ENCODE measurements at regions not wholly inside any gene's neighbourhood (a gene's known extent, or its start where the extent isn't known, plus 50 kb on each side); places are given as distances from the start of the nearest gene placed in this dataset.

DNA sequence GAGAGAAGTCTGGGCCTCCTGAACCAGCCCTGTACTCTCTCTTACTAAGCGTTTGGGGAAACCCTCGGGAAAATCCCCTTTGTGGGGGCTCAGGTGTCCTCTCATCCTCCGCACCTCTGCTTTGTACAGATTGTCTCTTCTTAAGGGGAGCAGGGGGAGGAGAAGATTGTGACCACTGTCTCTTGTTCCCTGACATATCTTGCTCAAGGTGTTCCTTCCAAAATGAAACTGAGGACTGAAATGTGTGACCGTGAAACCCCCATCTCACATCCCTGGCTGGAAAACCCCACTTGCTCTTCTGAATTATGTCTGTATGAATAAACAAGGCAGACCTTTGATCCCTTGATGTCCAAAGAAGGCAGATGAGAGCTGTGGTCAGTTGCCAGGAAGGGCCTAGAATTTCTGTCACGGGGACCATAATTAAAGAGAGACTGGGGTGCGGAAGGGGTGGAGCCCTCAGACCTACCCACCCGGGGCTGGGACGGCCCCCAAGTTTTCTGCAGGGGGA, 369.8 kb downstream of the AACS start:
- no peak for DNase-seq (ENCODE audit: low read depth)

DNA sequence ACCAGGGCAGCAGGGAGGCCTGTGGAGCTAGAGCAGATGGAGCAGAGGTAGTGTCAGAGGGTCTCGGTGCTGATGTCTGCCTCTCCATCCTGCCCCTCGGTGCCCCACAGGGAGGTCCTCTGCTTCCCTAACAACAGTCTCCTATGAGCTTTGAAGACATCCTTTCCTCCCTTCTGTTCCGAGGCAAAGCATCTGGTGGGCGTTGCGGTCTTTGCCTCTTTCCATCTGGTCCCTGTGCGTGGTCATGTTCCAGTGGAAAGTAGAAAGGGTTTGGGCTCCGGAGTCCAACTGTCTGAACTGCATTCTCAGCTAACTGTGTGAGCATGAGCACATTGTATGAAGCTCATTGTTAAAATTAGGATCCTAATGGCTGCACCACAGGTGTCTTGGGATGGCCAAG, 370.6 kb downstream of the AACS start:
- no peak for DNase-seq (ENCODE audit: low read depth)

DNA sequence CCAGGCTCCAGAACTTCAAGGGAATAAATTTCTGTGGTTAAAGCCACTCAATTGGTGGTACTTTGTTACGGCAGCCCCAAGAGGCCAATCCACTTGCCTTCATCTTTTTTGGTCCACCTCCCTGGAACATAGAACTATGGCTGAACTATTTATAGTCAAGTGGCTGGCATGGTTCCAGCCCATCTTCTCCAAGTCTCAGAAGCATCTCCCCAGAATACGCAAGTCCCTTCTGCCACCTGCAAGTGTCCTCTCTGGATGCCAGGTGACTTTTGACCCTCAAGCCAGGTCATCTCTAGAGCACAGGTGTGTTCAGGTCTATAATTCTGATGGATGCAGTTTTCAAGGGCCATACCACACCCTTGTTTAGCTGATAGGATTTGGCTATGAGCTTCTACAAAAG, 371.5 kb downstream of the AACS start:
- DNase-seq (ENCODE audit: low read depth), result no peak

DNA sequence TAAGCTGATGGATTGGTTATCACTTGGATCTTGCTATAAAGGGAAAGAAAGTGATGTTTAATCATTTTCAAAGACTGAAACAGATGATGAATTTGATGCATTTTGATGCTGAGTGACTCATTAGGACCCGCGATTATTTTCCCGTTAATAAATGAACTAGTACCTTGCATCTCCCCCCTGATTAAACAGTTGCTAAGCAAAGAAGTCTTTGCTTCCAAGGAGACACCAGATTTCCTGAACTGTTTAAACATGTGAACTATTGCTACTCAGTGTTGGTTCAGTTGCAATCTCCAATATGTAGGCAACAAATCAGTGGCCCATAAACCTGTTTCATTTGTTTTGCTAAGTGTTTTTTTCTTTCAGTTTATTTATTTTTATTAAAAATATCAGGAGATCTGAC, 375.2 kb downstream of the AACS start:
- DNase-seq (ENCODE audit: low read depth), result no peak

DNA sequence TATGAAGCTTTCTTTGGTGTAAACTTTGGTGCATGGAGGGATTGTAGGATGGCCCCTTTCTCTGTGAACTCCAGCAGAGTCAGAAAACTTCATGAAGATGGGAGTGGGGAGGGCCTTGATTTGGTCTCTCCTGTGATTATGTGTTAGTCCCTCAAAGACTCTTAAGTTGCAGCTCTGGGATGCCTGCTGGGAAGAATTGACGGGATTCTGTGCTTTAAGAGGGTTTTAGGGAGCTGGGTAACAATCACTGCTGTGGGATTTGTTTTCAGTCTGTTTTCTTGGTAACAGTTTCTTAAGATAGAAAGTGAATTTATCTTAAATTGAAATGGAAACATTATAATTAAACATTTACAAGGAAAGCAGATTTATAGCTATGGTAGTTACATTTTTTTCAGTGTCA, 378.1 kb downstream of the AACS start:
- no peak for DNase-seq (ENCODE audit: low read depth)

DNA sequence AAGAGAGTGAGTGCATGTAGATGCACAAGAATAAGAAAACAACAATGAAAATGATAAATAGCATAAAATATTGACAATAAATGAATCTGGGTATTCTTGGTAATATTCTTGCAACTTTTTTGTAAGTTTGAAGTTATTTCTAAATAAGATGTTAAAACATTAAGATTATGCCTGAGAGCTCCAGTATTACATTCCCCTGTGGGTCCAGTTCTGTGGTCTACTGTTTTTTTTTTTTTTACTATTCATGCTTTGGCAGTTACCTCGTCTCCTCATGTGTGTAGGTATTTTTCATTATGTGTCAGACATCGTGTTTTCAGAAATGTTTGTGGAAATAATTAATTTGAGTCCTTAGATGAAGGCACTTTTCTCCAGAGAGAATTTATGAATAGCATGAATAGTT, 386.2 kb downstream of the AACS start:
- DNase-seq (ENCODE audit: low read depth), result no peak

DNA sequence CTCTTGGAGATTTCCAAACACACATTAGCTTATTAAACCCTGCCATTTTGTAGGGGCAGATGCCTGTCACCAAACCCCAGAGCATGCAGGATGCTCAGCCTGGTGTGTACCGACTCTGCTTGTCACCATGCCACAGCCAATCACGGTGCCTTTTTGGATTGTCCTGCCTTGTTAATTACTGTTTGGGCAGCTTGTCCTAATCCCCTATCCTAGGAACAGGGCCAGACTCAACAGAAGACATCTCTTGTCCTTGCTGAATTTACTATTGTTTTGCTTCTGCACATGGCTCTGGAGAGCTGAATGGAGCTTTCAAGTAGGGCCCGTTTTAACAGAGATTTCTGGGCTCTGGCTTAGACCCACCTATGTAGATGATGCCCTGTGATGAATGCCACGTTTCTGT, 388.5 kb downstream of the AACS start:
- no peak for DNase-seq (ENCODE audit: low read depth)

DNA sequence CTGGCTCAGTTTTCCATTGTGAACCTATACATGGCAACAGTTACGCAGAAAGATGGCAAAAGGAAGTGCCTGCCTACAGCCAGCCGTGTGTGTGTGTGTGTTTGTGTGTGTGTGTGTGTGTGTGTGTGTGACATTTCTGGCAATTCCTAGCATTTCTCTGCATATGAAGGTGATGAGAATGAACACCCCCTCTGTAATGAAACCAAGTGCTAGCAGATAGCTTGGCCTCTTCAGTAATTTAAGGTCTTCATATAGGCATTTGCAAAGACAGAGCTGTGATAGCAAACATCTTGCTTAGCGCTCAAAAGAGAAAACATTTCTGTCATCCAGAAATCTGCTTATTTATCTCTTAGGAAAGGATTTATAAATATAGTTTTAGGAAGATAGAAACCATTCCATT, 389.1 kb downstream of the AACS start:
- DNase-seq (ENCODE audit: low read depth), result no peak

DNA sequence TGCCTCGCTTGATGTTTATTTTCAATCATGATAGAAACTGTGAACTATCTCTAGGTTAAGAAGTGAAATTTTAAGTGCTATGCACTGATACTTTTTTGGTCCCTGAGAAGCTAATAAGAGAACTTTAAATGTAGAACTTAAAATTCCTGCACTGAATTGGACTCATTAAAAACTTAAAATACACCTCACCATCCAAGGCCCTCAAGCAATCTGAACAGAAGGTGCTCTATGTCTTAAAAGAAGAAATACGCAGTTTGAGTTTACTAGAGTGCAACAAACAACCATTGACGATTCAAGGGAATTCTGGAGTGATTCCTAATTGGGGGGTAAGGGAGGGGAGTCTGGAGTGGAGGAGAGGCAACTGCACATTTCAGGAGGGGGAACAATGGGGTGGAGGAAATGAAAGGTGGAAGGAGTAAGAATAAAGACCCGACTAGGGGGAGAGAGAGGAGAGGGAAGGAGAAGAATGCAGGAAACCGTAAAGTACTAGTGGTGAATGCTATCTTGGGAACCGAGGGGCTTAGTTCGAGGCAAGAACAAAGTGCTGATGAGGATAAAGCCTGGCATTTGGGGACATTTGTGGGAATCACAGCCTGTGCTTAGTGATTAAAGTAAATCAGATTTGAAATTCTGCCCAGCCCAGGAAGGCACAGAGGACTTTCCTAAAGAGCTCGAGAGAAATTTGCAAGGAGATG, 389.7 kb downstream of the AACS start:
- no peak for DNase-seq (ENCODE audit: low read depth)

DNA sequence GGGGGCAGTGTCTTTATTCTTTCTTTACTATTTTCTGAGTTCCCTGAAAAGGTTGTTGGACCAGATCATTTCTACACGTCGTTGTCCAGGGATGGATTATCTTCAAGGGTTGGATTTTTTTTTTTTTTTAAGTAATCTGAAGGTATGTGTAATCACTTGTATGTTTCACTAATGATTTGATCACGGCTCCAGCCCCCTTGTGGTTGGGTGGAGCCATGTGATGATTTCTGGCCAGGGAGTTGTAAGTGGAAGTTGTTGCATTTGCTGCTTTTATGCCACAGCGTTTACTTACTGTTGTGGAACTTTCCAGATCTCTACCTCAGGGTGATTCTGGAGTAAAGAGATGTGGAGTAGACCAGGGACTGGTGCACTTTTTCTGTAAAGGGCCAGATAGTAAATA, 390.3 kb downstream of the AACS start:
- no peak for DNase-seq (ENCODE audit: low read depth)

DNA sequence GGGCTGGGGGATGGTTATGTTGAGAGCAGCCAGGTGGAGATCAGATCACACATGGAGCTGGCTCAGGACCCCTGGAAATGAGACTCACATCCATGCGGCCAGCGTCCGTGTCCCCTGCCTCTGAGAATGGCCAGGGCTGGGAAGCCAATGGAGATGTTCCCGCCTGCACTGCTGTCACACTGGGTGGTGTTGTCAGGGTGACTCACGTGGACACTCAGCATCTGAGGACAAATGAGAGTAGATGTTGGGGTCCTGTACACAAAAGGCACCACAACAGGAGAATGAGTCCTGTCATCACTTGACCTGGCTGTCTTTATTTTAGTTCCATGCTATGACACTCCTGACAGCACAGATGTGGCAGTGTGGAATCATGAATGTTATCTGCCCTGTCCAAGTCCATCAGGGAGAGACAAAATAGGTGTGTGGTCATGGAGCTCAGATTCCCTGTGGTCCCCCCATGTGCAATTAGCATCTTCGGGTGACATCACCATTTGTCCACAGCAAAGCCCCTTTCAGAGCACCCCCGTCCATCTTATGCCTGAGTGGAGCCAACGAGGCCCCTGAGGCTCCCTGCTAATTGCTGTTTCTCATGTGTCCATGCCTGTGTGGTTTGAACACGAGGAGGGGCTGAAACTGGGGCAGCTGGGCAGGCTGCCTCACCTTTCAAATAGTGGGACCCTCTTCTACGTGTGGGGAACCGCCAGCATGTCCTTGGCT, 393.5 kb downstream of the AACS start:
- DNase-seq (ENCODE audit: low read depth), result no peak

DNA sequence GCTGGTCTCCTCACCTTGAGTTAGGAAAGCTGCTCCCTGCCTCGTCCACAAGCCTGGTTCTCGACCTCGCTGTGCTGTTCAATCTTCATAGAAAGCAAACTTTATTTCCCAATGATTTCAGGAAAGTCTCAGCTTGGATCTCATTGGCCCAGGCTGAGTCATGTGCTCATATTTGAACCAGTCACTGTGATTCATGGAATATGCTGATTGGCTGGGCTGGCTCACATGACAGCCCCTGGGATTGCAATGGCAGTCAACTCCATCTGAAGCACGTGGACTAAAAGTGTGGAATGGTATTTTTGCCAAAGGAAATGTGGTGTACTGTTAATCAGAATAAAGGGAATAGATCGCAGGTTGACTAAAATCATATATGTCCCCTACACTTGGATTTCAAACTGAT, 396.6 kb downstream of the AACS start:
- DNase-seq (ENCODE audit: low read depth), result no peak

DNA sequence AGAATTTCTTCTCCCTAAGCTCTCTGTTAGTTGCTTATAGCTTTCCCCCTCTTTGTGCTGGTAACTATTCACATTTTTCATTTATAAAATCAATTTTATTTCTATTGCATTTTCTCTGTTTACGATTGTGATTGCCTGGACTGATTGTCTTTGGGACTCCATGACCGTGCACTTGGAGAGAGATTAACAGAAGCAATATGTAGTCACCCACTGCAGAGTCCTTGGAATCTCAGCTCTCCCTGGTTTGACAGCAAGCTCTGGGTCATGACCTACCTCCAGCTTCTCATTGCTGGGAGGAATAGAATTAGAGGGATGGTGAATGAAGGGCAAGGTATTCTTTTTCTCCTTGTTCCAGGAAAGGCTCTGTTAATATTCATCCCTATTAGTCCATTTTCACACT, 398.2 kb downstream of the AACS start:
- DNase-seq (ENCODE audit: low read depth), result no peak

DNA sequence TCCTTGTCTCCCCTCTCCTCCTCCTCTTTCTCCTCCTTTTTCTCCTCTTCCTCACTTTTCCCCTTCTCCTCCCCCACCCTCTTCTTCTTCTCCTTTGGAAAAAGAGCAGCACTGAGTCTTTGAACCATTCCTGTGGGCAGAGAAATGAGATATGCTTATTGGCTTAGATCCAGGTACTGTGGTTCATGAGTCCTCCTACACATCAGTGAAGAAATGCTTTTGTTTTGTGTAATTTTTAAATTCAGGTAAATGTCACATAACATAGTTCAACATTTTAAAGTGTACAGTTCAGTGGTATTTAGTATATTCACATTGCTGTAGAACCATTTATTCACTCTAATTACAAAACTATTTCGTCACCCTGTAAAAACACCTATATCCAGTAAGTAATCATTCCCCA, 402.1 kb downstream of the AACS start:
- DNase-seq (ENCODE audit: low read depth), result no peak

DNA sequence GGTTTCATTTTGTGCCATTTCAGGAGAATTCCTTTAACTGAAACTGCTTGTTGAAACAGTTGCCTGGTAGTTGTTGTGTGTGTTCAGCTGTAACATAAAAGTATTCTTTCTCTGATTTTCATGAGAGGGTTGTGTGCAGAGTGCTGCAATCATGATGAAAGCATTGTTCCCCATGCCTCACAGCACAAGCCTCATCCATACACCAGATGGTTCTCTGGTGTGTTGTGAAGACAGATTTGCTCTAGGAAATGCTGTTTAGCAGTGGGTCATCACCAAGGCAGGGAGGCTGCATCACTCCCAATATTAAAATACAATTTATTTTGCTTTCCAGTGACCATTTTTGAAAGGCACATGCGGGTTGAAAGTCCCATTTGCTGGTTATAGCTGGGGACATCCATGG, 404.4 kb downstream of the AACS start:
- no peak for DNase-seq (ENCODE audit: low read depth)

DNA sequence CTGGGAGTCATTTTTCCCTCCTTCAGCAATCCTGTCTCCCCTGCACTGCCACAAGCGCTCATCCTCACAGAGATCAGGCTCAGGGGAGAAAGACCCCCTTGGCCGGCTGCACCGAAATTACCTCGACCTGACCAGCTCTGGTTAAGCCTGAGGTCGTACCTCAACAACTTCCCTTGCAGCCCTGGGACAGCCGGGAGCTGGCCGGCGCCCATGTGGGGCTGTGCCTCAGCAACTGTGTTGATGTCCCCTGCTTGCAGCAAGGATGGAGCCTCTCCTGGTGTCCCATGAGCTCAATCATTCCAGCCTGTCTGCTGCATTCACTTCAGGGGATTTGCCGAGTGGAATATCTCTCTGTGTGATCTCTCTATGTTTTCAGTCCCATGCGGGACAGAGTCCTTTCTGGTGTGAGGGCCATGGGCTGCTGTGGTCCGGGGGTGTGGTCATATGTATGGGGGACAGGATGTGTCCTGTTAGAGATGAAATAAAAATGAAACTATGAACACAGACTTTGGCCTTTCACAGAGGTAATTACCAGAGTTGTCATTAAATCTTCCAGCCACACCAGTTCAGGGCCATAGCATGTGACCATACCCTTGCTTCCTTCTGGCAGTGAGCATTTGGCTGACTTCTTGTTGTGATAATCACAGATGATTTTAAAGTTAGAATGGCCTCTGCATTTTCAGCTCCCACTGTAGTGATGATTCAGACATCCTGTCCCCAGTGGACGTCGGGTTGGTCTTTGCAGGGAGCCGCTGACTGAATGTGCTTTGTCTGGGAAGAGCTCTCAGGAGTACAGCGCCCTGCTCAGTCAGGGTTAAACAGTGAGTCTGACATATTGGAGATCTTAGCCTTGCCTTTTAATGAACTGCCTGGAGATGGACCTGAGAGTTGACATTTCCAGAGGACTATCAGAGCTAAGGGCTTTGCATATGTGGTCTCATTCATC, 405.9 kb downstream of the AACS start:
- DNase-seq (ENCODE audit: low read depth), result no peak

DNA sequence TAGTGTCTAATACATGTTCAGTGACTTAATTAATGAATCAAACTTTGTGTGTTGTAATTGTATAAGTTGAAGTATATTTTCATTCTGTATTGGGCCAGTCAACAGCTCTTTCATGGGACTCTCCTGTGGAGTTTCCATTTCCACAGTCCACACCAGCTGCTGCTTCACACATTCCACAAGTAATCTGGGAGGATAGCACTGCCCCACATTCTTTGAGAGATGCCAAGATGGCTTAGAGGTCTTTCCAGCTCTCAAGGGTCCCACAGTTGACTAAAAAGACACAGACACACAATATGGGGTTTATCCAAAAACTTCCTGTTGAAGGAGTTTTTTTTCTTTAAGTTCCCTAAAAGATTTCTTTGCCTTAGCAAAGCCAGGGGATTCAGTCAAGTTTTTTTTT, 408.3 kb downstream of the AACS start:
- DNase-seq (ENCODE audit: low read depth), result no peak

DNA sequence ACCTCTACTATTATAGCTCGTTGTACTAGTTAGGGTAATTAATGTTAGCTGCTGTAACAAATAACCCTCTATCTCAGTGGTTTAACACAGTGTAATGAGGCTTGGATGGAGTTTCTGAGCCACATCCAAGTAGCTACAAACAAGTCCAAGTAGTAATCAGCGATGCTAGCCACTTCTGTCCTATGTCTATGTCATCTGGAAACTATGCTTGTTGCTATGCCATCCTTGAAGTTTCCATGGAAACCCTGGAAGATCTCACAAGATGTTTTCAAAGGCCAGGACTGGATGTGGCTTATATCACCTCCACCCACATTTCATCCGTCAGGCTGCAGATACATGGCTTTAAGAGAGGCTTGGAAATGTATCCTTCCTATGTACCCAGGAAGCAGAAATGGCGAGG, 422.1 kb downstream of the AACS start:
- DNase-seq (ENCODE audit: low read depth), result no peak

DNA sequence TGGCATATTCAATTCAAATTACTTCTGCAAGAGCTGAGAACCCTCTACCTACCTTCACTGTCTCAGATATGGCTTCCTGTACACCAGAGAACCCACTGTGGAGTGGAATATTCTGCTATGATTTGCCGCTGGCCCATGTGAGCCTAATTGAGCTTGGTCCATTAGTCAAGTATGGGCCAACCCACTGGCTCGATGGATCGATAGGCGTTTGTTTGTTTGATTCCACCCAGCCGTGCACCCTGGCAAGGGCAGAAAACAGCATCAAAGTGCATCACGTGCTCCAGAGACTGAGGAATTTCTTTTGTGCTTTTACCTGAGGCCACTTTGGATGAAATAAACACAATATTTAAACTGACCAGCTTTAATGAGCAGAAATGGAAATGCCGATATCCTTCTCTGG, 426.3 kb downstream of the AACS start:
- DNase-seq (ENCODE audit: low read depth), result no peak

DNA sequence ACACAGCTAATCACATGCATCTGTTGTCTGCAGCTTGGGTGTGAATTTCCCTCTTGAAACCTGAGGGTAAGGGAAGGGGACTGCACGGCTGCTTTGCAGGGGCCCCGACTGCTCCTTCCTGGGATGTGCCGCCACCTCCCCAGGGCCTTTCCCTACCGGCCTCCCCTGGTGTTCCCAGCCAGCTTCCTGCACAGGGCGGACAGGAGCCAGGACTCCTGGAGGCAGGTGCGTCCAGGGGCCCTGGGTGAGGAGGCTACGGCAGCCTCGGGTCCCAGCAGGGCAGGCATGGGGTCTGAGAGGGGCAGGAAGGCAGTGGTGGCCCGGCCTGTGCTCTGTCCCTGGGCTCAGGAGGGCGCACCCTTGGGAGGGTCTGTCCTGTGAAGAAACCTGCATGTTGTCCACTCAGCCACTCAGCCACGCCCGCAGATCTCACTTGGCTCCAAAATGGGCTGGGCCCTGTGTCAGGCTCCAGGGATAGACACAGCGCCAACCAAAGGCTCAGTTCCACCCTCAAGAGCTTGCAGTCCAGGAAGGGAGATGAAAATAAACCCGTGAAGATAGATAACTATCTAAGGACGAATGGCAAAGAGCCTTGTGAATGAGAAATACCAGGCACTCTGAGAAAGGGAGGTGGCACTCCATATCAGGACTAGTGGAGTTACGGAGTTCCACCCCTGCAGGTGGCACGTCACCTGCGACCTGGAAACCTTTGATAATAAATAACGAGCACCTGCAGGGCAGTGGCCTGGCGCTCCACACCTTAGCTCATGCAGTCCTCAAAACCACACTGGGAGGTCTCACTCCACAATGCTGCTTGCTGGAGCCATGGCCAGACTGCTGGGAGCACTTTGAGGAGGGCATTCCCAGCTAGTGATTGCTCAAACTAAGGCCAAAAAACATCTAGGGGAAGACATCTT, 427.4 kb downstream of the AACS start:
- DNase-seq (ENCODE audit: low read depth), result no peak

DNA sequence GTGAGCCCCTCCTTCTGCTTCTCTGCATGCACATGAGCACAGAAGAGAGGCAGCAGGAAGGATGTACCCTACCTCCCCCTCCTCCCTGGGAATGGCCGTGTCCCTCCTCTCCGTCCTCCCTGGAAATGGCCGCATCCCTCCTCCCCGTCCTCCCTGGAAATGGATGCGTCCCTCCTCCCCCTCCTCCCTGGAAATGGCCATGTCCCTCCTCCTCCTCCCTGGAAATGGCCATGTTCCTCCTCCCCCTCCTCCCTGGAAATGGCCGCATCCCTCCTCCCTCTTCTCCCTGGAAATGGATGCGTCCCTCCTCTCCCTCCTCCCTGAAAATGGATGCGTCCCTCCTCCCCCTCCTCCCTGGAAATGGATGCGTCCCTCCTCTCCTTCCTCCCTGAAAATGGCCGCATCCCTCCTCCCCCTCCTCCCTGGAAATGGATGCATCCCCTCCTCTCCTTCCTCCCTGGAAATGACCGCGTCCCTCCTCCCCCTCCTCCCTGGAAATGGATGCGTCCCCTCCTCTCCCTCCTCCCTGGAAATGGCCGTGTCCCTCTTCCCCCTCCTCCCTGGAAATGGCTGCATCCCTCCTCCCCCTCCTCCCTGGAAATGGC, 428.6 kb downstream of the AACS start:
- DNase-seq (ENCODE audit: low read depth), result no peak

Measured in HS-27A (cell line).